Neural progenitor cell (in vitro differentiated cells): ENCODE measurements at regions not wholly inside any gene's neighbourhood (a gene's known extent, or its start where the extent isn't known, plus 50 kb on each side); places are given as distances from the start of the nearest gene placed in this dataset.

Source experiments
- CTCF ChIP-seq: fragments of 200-600 bp; sonication (generic); IDR thresholded peaks from 2 replicates; pipeline ENCODE4 v1.5.1; 2017; ENCODE audit warnings: antibody characterized with exemption, mild to moderate bottlenecking
- EZH2 ChIP-seq: fragments of 200-600 bp; sonication (generic); IDR thresholded peaks from 2 replicates; pipeline ENCODE4 v1.6.1; 2017; ENCODE audit warnings: antibody characterized with exemption, mild to moderate bottlenecking, moderate library complexity

GRCh38 chr21:16863908-16864307, 648.9 kb upstream of the CXADR start:
- TF ChIP-seq CTCF, result no peak
- no peak for TF ChIP-seq EZH2
